ENCODE measurements at regions not wholly inside any gene's neighbourhood (a gene's known extent, or its start where the extent isn't known, plus 50 kb on each side); places are given as distances from the start of the nearest gene placed in this dataset.

DNA sequence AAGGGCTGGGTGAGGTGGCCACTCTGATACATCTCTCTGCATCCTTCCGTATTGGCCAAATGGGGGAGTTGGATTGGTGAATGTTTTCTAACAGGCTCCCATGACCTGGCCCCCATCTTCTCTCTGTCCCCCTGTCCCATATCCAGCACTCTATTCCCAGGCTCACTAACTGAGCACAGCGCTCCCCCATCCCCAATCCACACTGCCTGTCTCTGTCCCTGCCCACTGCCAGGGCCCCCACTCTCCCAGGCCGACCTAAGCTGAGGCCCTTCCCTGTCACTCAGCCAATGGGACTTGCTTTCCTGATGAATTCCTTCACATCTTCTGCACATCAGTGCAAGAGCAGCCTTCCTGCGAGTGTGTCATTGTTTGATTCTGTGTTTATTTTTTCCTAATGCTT, 216.8 kb upstream of the MYT1L start:
- peaks cover 10% of the 10 kb centered on the region for H3K27me3 ChIP-seq (ENCODE audit: insufficient read depth, low read depth, severe bottlenecking)
- TF ChIP-seq CTCF (IDR thresholded peaks at IDR 0.05; ENCODE audit: low read depth, low read length), result no peak
- no peak overlapping the region for H3K27ac ChIP-seq
- H3K9me3 ChIP-seq (ENCODE audit: severe bottlenecking), result peaks cover 8% of the 10 kb centered on the region
- no peaks in the 10 kb centered on the region for H3K36me3 ChIP-seq
- no peak overlapping the region for H3K4me3 ChIP-seq (ENCODE audit: low read depth, low read length)
- no peak for DNase-seq

- Histone ChIP-seq H3K9me3 (ENCODE audit: severe bottlenecking) (peaks cover 4% of the 10 kb centered on the region), H3K27ac (no peak overlapping the region), H3K36me3 (no peaks in the 10 kb centered on the region), H3K4me3 (ENCODE audit: low read depth, low read length) (no peak overlapping the region), H3K27me3 (ENCODE audit: insufficient read depth, low read depth, severe bottlenecking) (peaks cover 12% of the 10 kb centered on the region)
- TF ChIP-seq CTCF (IDR thresholded peaks at IDR 0.05; ENCODE audit: low read depth, low read length), result no peak
- no peak for DNase-seq
These were observed 216.4 kb upstream of the MYT1L start for GRCh38 chr2:2547451-2547850.

GRCh38 chr2:2546046-2546445, 215.0 kb upstream of the MYT1L start:
- Histone ChIP-seq H3K4me3 (ENCODE audit: low read depth, low read length) (no peak overlapping the region), H3K36me3 (no peaks in the 10 kb centered on the region), H3K27ac (no peak overlapping the region), H3K27me3 (ENCODE audit: insufficient read depth, low read depth, severe bottlenecking) (peaks cover 19% of the 10 kb centered on the region), H3K9me3 (ENCODE audit: severe bottlenecking) (no peaks in the 10 kb centered on the region)
- no peak for TF ChIP-seq CTCF (IDR thresholded peaks at IDR 0.05; ENCODE audit: low read depth, low read length)
- DNase-seq, result no peak

DNA sequence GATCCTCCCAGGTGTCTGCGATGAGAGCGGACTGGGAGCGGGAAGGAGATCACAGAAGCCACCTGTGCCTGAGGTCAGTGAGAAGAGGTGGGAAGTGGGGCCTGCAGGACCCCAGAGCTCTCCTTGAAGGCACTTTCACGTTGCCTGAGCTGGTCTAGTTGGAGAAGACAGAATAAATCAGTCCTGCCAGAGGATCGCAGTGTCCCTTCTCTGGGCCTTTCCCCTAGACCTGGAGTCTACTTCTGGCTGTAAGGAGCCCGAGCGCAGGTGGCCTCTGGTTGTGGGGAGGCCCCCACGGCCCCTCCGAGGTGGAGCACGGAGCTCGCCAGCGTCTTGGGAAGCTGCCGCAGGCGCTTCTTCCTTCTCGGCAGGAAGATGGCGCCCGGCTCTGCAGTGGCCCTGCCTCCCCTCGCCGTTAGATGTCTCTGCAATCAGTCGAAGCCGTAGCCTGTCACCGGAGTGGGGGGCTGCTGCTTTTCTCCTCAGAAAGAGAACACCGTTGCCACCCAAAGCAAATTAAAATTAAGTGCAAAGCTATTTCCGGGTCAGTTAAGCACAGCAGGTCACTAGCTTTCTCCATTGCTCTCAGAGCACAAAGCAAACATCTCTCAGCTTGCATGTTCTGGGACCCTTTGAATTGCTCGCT, 212.0 kb upstream of the MYT1L start:
- Histone ChIP-seq H3K36me3 (no peaks in the 10 kb centered on the region), H3K9me3 (ENCODE audit: severe bottlenecking) (peaks cover 2% of the 10 kb centered on the region), H3K27ac (no peak overlapping the region), H3K4me3 (ENCODE audit: low read depth, low read length) (no peak overlapping the region), H3K27me3 (ENCODE audit: insufficient read depth, low read depth, severe bottlenecking) (peaks cover 30% of the 10 kb centered on the region)
- no peak for DNase-seq
- TF ChIP-seq CTCF (IDR thresholded peaks at IDR 0.05; ENCODE audit: low read depth, low read length), result no peak

- Histone ChIP-seq H3K27me3 (ENCODE audit: insufficient read depth, low read depth, severe bottlenecking) (peaks cover 29% of the 10 kb centered on the region), H3K9me3 (ENCODE audit: severe bottlenecking) (peaks cover 2% of the 10 kb centered on the region)
- no peak for TF ChIP-seq CTCF (IDR thresholded peaks at IDR 0.05; ENCODE audit: low read depth, low read length)
These were observed 211.2 kb upstream of the MYT1L start for GRCh38 chr2:2542316-2542715.

GRCh38 chr2:2540406-2540805, 209.3 kb upstream of the MYT1L start:
- DNase-seq, result no peak
- TF ChIP-seq CTCF (IDR thresholded peaks at IDR 0.05; ENCODE audit: low read depth, low read length), result no peak
- H3K27ac ChIP-seq, result no peak overlapping the region
- no peaks in the 10 kb centered on the region for H3K36me3 ChIP-seq
- H3K27me3 ChIP-seq (ENCODE audit: insufficient read depth, low read depth, severe bottlenecking), result peaks cover 26% of the 10 kb centered on the region
- peaks cover 2% of the 10 kb centered on the region for H3K9me3 ChIP-seq (ENCODE audit: severe bottlenecking)
- H3K4me3 ChIP-seq (ENCODE audit: low read depth, low read length), result no peak overlapping the region

More at GRCh38 chr2:2542316-2542715, 211.2 kb upstream of the MYT1L start:
- H3K4me3 ChIP-seq (ENCODE audit: low read depth, low read length), result no peak overlapping the region
- DNase-seq, result no peak
- no peak overlapping the region for H3K27ac ChIP-seq
- H3K36me3 ChIP-seq, result no peaks in the 10 kb centered on the region

Data from WERI-Rb-1 (cell line).